ENCODE measurements at regions not wholly inside any gene's neighbourhood (a gene's known extent, or its start where the extent isn't known, plus 50 kb on each side); places are given as distances from the start of the nearest gene placed in this dataset.

- H3K27me3 ChIP-seq (ENCODE audit: control insufficient read depth in 3 of 3, insufficient read depth in 3 of 3, low read depth in 1 of 3, low read length in 3 of 3), result no peaks in the 10 kb centered on the region
- no peak for DNase-seq (ENCODE audit: low spot score)
- no peak overlapping the region for H2BK12ac ChIP-seq (ENCODE audit: low read length)
- H4K91ac ChIP-seq (ENCODE audit: low read depth, low read length, poor library complexity), result no peak overlapping the region
- H2AFZ ChIP-seq (ENCODE audit: low read length), result no peak overlapping the region
- no peak overlapping the region for H3K4me2 ChIP-seq (ENCODE audit: insufficient read depth, low read length, poor library complexity, severe bottlenecking)
- no peak overlapping the region for H2BK5ac ChIP-seq (ENCODE audit: low read length)
- no peak overlapping the region for H3K4ac ChIP-seq (ENCODE audit: low read length)
- no peaks in the 10 kb centered on the region for H3K79me1 ChIP-seq (ENCODE audit: low read depth, low read length)
- H3K23ac ChIP-seq (ENCODE audit: low read depth, low read length, poor library complexity), result no peak overlapping the region
- no peak overlapping the region for H3K4me3 ChIP-seq (ENCODE audit: low read length in 2 of 2)
- no peak overlapping the region for H3K27ac ChIP-seq (replicated peaks; ENCODE audit: low read length)
- no peak overlapping the region for H2AK5ac ChIP-seq (ENCODE audit: low read depth, low read length)
- no peak overlapping the region for H3K18ac ChIP-seq (ENCODE audit: low read length)
- H3K14ac ChIP-seq (ENCODE audit: low read length), result no peak overlapping the region
- no CpG with 5 or more reads among the region's 5 CpGs for WGBS, 2 donors (ENCODE audit: extremely low coverage in 2 of 2, insufficient read length in 2 of 2, insufficient replicate concordance in 1 of 2)
- H2BK15ac ChIP-seq (ENCODE audit: low read length), result no peak overlapping the region
- H3K4me1 ChIP-seq (ENCODE audit: control insufficient read depth in 2 of 2, insufficient read depth in 1 of 2, low read depth in 1 of 2, low read length in 2 of 2), result peaks cover 0 to 1% of the 10 kb centered on the region in 2 donors
- H3K9me3 ChIP-seq (replicated peaks in 1 of 2; ENCODE audit: control insufficient read depth in 2 of 2, insufficient read depth in 1 of 2, low read depth in 1 of 2, low read length in 2 of 2), result no peaks in the 10 kb centered on the region
- no peak overlapping the region for H3K9ac ChIP-seq (ENCODE audit: low read depth, low read length, poor library complexity)
- H4K8ac ChIP-seq (ENCODE audit: low read depth, low read length), result no peak overlapping the region
- H3K36me3 ChIP-seq (replicated peaks in 1 of 2; ENCODE audit: control insufficient read depth in 2 of 2, insufficient read depth in 2 of 2, low read length in 2 of 2), result no peaks in the 10 kb centered on the region
- no peak overlapping the region for H2BK120ac ChIP-seq (ENCODE audit: low read depth, low read length)
These were observed 119.7 kb downstream of the CETN3 start for GRCh38 chr5:90289837-90290236.

DNA sequence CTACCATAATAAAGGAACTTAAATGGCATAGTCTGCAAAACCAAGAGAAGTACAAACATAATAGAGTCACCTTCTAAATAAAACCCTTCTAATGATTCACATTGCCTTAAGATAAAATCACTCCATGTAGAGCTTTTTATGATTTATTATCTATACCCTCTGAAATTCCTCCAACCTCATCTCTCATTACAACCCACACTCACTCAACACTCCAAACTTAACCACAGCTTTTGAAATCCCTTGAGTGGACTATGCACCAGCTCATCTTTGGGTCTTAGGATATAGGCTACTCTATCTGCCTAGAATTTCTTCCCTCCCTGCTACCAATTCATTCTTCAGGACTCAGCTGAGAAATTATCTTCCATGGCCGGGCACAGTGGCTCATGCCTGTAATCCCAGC, 122.5 kb downstream of the CETN3 start:
- H3K23ac ChIP-seq (ENCODE audit: low read depth, low read length, poor library complexity), result no peak overlapping the region
- DNase-seq (ENCODE audit: low spot score), result no peak
- H3K9ac ChIP-seq (ENCODE audit: low read depth, low read length, poor library complexity), result no peak overlapping the region
- H3K36me3 ChIP-seq (replicated peaks in 1 of 2; ENCODE audit: control insufficient read depth in 2 of 2, insufficient read depth in 2 of 2, low read length in 2 of 2), result no peaks in the 10 kb centered on the region
- H3K9me3 ChIP-seq (replicated peaks in 1 of 2; ENCODE audit: control insufficient read depth in 2 of 2, insufficient read depth in 1 of 2, low read depth in 1 of 2, low read length in 2 of 2), result no peaks in the 10 kb centered on the region
- no peak overlapping the region for H3K4ac ChIP-seq (ENCODE audit: low read length)
- H3K27ac ChIP-seq (replicated peaks; ENCODE audit: low read length), result no peak overlapping the region
- no peak overlapping the region for H4K91ac ChIP-seq (ENCODE audit: low read depth, low read length, poor library complexity)
- no peaks in the 10 kb centered on the region for H3K4me1 ChIP-seq (ENCODE audit: control insufficient read depth in 2 of 2, insufficient read depth in 1 of 2, low read depth in 1 of 2, low read length in 2 of 2)
- H2AK5ac ChIP-seq (ENCODE audit: low read depth, low read length), result no peak overlapping the region
- no CpG with 5 or more reads among the region's 1 CpG for WGBS, 2 donors (ENCODE audit: extremely low coverage in 2 of 2, insufficient read length in 2 of 2, insufficient replicate concordance in 1 of 2)
- no peak overlapping the region for H2BK120ac ChIP-seq (ENCODE audit: low read depth, low read length)
- H3K27me3 ChIP-seq (ENCODE audit: control insufficient read depth in 3 of 3, insufficient read depth in 3 of 3, low read depth in 1 of 3, low read length in 3 of 3), result no peaks in the 10 kb centered on the region
- no peaks in the 10 kb centered on the region for H3K79me1 ChIP-seq (ENCODE audit: low read depth, low read length)
- H2BK5ac ChIP-seq (ENCODE audit: low read length), result no peak overlapping the region
- no peak overlapping the region for H3K4me2 ChIP-seq (ENCODE audit: insufficient read depth, low read length, poor library complexity, severe bottlenecking)
- H3K4me3 ChIP-seq (ENCODE audit: low read length in 2 of 2), result no peak overlapping the region
- no peak overlapping the region for H2BK12ac ChIP-seq (ENCODE audit: low read length)
- H2AFZ ChIP-seq (ENCODE audit: low read length), result no peak overlapping the region
- no peak overlapping the region for H2BK15ac ChIP-seq (ENCODE audit: low read length)
- H3K14ac ChIP-seq (ENCODE audit: low read length), result no peak overlapping the region
- no peak overlapping the region for H4K8ac ChIP-seq (ENCODE audit: low read depth, low read length)
- H3K18ac ChIP-seq (ENCODE audit: low read length), result no peak overlapping the region

GRCh38 chr5:90285581-90285980, 124.0 kb downstream of the CETN3 start:
- H4K8ac ChIP-seq (ENCODE audit: low read depth, low read length), result no peak overlapping the region
- H3K4ac ChIP-seq (ENCODE audit: low read length), result no peak overlapping the region
- H3K14ac ChIP-seq (ENCODE audit: low read length), result no peak overlapping the region
- no peak overlapping the region for H2BK120ac ChIP-seq (ENCODE audit: low read depth, low read length)
- no peak overlapping the region for H3K9ac ChIP-seq (ENCODE audit: low read depth, low read length, poor library complexity)
- no peak overlapping the region for H4K91ac ChIP-seq (ENCODE audit: low read depth, low read length, poor library complexity)
- H3K4me3 ChIP-seq (ENCODE audit: low read length in 2 of 2), result no peak overlapping the region
- H3K4me1 ChIP-seq (ENCODE audit: control insufficient read depth in 2 of 2, insufficient read depth in 1 of 2, low read depth in 1 of 2, low read length in 2 of 2), result no peaks in the 10 kb centered on the region
- no peak overlapping the region for H2BK12ac ChIP-seq (ENCODE audit: low read length)
- H3K27me3 ChIP-seq (ENCODE audit: control insufficient read depth in 3 of 3, insufficient read depth in 3 of 3, low read depth in 1 of 3, low read length in 3 of 3), result no peaks in the 10 kb centered on the region
- H3K27ac ChIP-seq (replicated peaks; ENCODE audit: low read length), result no peak overlapping the region
- H3K79me1 ChIP-seq (ENCODE audit: low read depth, low read length), result no peaks in the 10 kb centered on the region
- WGBS, 2 donors (ENCODE audit: extremely low coverage in 2 of 2, insufficient read length in 2 of 2, insufficient replicate concordance in 1 of 2), result no CpG with 5 or more reads among the region's 1 CpG
- no peak overlapping the region for H2AK5ac ChIP-seq (ENCODE audit: low read depth, low read length)
- no peaks in the 10 kb centered on the region for H3K9me3 ChIP-seq (replicated peaks in 1 of 2; ENCODE audit: control insufficient read depth in 2 of 2, insufficient read depth in 1 of 2, low read depth in 1 of 2, low read length in 2 of 2)
- no peak for DNase-seq (ENCODE audit: low spot score)
- no peak overlapping the region for H3K4me2 ChIP-seq (ENCODE audit: insufficient read depth, low read length, poor library complexity, severe bottlenecking)
- no peak overlapping the region for H2AFZ ChIP-seq (ENCODE audit: low read length)
- H3K36me3 ChIP-seq (replicated peaks in 1 of 2; ENCODE audit: control insufficient read depth in 2 of 2, insufficient read depth in 2 of 2, low read length in 2 of 2), result no peaks in the 10 kb centered on the region
- no peak overlapping the region for H3K18ac ChIP-seq (ENCODE audit: low read length)
- no peak overlapping the region for H2BK15ac ChIP-seq (ENCODE audit: low read length)
- no peak overlapping the region for H3K23ac ChIP-seq (ENCODE audit: low read depth, low read length, poor library complexity)
- H2BK5ac ChIP-seq (ENCODE audit: low read length), result no peak overlapping the region

GRCh38 chr5:90284375-90284774, 125.2 kb downstream of the CETN3 start:
- no peak for DNase-seq (ENCODE audit: low spot score)
- no peak overlapping the region for H3K4ac ChIP-seq (ENCODE audit: low read length)
- H4K8ac ChIP-seq (ENCODE audit: low read depth, low read length), result no peak overlapping the region
- H2BK12ac ChIP-seq (ENCODE audit: low read length), result no peak overlapping the region
- no peak overlapping the region for H3K9ac ChIP-seq (ENCODE audit: low read depth, low read length, poor library complexity)
- H4K91ac ChIP-seq (ENCODE audit: low read depth, low read length, poor library complexity), result no peak overlapping the region
- H2BK5ac ChIP-seq (ENCODE audit: low read length), result no peak overlapping the region
- H3K4me2 ChIP-seq (ENCODE audit: insufficient read depth, low read length, poor library complexity, severe bottlenecking), result no peak overlapping the region
- no peak overlapping the region for H3K23ac ChIP-seq (ENCODE audit: low read depth, low read length, poor library complexity)
- no peak overlapping the region for H2BK15ac ChIP-seq (ENCODE audit: low read length)
- no peak overlapping the region for H3K14ac ChIP-seq (ENCODE audit: low read length)
- no peaks in the 10 kb centered on the region for H3K9me3 ChIP-seq (replicated peaks in 1 of 2; ENCODE audit: control insufficient read depth in 2 of 2, insufficient read depth in 1 of 2, low read depth in 1 of 2, low read length in 2 of 2)
- H3K27me3 ChIP-seq (ENCODE audit: control insufficient read depth in 3 of 3, insufficient read depth in 3 of 3, low read depth in 1 of 3, low read length in 3 of 3), result no peaks in the 10 kb centered on the region
- no peak overlapping the region for H2BK120ac ChIP-seq (ENCODE audit: low read depth, low read length)
- H2AK5ac ChIP-seq (ENCODE audit: low read depth, low read length), result no peak overlapping the region
- no peaks in the 10 kb centered on the region for H3K79me1 ChIP-seq (ENCODE audit: low read depth, low read length)
- H3K4me1 ChIP-seq (ENCODE audit: control insufficient read depth in 2 of 2, insufficient read depth in 1 of 2, low read depth in 1 of 2, low read length in 2 of 2), result no peaks in the 10 kb centered on the region
- no peak overlapping the region for H3K4me3 ChIP-seq (ENCODE audit: low read length in 2 of 2)
- no peak overlapping the region for H3K27ac ChIP-seq (replicated peaks; ENCODE audit: low read length)
- H3K18ac ChIP-seq (ENCODE audit: low read length), result no peak overlapping the region
- H3K36me3 ChIP-seq (replicated peaks in 1 of 2; ENCODE audit: control insufficient read depth in 2 of 2, insufficient read depth in 2 of 2, low read length in 2 of 2), result no peaks in the 10 kb centered on the region
- WGBS, 2 donors (ENCODE audit: extremely low coverage in 2 of 2, insufficient read length in 2 of 2, insufficient replicate concordance in 1 of 2), result no CpG with 5 or more reads among the region's 1 CpG
- H2AFZ ChIP-seq (ENCODE audit: low read length), result no peak overlapping the region

Measured in neuronal stem cell (in vitro differentiated cells).